Dermis blood vessel endothelial cell (primary cell): ENCODE measurements at regions not wholly inside any gene's neighbourhood (a gene's known extent, or its start where the extent isn't known, plus 50 kb on each side); places are given as distances from the start of the nearest gene placed in this dataset.

Experiments used
- DNase-seq: peaks from one replicate; pipeline ENCODE4 v3.0.0; 2010

- no peak for DNase-seq
Measured at GRCh38 chr6:21523652-21524051, 69.9 kb upstream of the SOX4 start.

DNA sequence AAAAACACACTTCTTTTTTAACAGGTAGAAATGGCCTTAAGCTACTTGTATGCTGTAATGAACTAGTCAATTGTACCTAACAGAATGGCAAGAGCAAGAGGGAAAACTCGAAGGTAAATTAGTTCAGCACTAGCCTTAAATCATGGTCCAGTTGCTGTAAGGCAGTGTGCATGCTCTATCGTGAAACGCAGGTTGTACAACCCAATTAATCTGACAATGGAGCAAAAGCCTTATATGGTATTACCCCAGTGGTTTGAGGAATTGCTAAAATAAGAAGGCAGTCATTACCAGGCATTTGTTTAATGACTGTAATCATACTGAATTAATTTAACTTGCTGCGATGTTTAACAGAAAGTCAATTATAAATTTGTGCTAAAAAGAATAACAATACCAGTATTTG is 69.3 kb upstream of the SOX4 start:
- DNase-seq, result no peak

DNA sequence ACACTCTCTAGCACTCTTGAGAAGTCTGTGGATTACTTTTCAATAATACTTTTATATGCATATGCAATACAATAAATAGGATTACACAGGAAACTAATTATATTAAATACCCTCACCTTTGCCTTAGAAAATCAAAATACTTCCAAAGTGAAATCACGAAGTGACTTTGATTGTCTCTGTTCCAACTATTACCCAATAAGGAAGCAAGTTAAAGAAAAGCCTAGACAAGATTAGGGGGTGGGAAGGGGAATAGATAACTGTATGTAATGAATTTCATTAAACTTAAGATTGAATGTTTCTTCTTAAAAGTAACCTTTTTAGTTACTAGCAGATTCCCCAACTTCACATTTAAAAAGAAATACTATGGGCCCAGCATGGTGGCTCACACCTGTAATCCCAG is 66.6 kb upstream of the SOX4 start:
- DNase-seq, result no peak

- no peak for DNase-seq
Measured at GRCh38 chr6:21527731-21528130, 65.8 kb upstream of the SOX4 start.

DNA sequence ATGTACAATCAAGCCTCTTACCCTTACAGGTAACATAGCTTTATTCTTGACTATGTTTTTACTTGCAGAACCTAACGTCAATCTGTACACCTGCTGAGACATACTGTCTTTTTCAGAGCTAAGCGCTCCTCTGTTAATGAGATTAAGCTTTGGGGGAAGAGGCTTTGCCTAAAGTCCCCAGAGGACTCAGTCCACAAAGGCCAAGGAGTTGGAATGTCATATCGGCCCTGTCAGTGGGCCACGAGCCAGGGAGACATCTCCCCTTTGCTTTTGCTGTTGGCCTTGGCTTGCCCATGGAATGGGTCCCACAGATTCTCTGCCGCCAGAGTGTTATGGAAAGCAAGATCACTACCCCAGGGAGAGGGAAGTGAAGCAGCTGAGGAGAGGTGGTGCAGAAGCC is 64.1 kb upstream of the SOX4 start:
- no peak for DNase-seq

DNA sequence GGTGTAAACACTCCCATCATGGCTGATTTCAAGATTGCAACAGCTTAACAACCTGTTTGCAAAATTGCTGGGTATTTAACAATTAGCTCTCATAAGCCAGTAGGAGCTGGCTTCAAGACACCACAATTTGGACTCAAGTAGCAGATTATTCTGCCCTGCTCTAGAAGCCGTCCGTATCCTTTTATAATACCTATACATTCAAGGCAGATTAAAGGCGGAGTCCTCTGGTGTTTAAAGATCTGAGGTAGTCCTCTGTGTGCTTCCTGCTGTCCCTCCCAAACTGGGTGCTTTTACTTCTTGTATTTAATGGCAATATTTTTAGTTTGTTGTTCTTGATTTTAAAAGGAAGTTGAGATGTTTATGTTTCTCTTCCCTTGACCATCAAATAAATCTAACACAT is 62.2 kb upstream of the SOX4 start:
- DNase-seq, result no peak

- no peak for DNase-seq
Measured at GRCh38 chr6:21533678-21534077, 59.9 kb upstream of the SOX4 start.

- DNase-seq, result no peak
Measured at GRCh38 chr6:21536280-21536766, 57.2 kb upstream of the SOX4 start.

DNA sequence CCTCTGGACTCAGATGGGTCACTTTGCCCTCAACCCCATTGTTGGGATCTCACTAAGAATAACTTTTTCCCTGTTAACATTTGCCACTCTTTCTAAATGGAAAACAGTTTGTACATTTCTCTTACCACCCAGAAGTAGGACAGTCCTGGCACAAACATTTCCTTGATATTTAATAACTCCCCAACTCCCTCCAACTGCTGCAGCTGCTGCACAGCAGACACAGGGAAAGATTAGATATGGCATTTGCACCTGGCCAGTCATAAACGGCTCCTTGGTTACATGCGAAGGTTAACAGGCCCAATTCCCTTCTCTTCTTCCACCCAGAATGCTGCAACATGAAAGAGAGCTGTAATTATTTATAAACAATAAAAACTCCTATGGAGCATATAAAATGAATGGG is 55.9 kb upstream of the SOX4 start:
- no peak for DNase-seq

DNA sequence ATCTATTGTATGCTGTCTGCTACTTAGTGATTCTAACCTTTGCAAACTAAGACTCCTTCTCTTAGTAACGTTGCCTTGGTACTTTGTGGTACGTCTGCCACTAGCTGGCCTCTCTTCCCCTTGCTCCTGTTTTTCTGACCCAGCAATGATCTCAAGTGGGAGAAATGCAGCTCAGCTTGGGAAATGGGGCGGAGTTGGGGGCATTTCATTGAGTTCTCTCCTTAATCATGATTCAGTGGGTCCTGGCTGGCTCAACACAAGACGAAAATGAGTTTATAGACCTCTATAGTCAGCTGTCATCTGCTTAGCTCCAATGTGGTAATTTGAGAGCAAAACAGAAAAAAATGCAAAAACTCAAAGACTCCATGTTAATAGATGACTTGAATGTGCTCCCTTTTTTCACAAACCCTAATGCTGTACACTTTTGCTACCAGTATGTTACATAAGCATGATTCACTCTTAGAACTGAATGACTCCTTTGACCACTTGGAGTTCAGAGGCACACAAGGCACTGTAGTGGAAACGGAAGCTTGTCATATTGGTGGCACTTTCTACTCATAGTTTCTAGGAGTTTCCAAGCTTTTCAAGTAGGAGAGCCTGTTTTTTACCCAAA is 55.3 kb upstream of the SOX4 start:
- no peak for DNase-seq

- no peak for DNase-seq
Measured at GRCh38 chr6:21539621-21540100, 53.9 kb upstream of the SOX4 start.
